GM21619 (cell line): ENCODE measurements at regions not wholly inside any gene's neighbourhood (a gene's known extent, or its start where the extent isn't known, plus 50 kb on each side); places are given as distances from the start of the nearest gene placed in this dataset.
"Not testable (repeated sequence)": the region's sequence is repeated elsewhere in the genome, so short reads cannot be mapped to it uniquely, and the experiment has no call there.

Experiments used
- ATAC-seq: cut with Tn5 transposase; IDR thresholded peaks from one replicate; pipeline ENCODE4 v1.9.1; 2021; ENCODE audit not compliant: unreplicated experiment

- ATAC-seq = no peak
Measured at GRCh38 chr15:46892621-46893160, 824.6 kb upstream of the SEMA6D start.

GRCh38 chr15:46894644-46895043 lies 822.7 kb upstream of the SEMA6D start:
- ATAC-seq = no peak

GRCh38 chr15:46897266-46897665 lies 820.0 kb upstream of the SEMA6D start:
- no peak for ATAC-seq

GRCh38 chr15:46901001-46901400 lies 816.3 kb upstream of the SEMA6D start:
- ATAC-seq = no peak

GRCh38 chr15:46917721-46918252 lies 799.5 kb upstream of the SEMA6D start:
- ATAC-seq = no peak

- ATAC-seq = no peak
Measured at GRCh38 chr15:46918462-46919140, 798.7 kb upstream of the SEMA6D start.

GRCh38 chr15:46921891-46922290 lies 795.4 kb upstream of the SEMA6D start:
- ATAC-seq = no peak

GRCh38 chr15:46930426-46930825 lies 786.9 kb upstream of the SEMA6D start:
- ATAC-seq = no peak

GRCh38 chr15:46933332-46933731 lies 784.0 kb upstream of the SEMA6D start:
- ATAC-seq = no peak

GRCh38 chr15:46934851-46935250 lies 782.5 kb upstream of the SEMA6D start:
- no peak for ATAC-seq

- no peak for ATAC-seq
Measured at GRCh38 chr15:46938169-46938568, 779.1 kb upstream of the SEMA6D start.

- ATAC-seq = no peak
Measured at GRCh38 chr15:46941241-46941640, 776.1 kb upstream of the SEMA6D start.

GRCh38 chr15:46946953-46947352 lies 770.4 kb upstream of the SEMA6D start:
- no peak for ATAC-seq

GRCh38 chr15:46955576-46955975 lies 761.7 kb upstream of the SEMA6D start:
- no peak for ATAC-seq

- no peak for ATAC-seq
Measured at GRCh38 chr15:46956456-46956855, 760.8 kb upstream of the SEMA6D start.

GRCh38 chr15:46956881-46957280 lies 760.4 kb upstream of the SEMA6D start:
- ATAC-seq = no peak

GRCh38 chr15:46960581-46960980 lies 756.7 kb upstream of the SEMA6D start:
- no peak for ATAC-seq

GRCh38 chr15:46961795-46962194 lies 755.5 kb upstream of the SEMA6D start:
- ATAC-seq = no peak

- not testable (repeated sequence) for ATAC-seq
Measured at GRCh38 chr15:46988055-46988454, 729.2 kb upstream of the SEMA6D start.

- ATAC-seq = no peak
Measured at GRCh38 chr15:46996359-46996758, 720.9 kb upstream of the SEMA6D start.

GRCh38 chr15:46997501-46997900 lies 719.8 kb upstream of the SEMA6D start:
- ATAC-seq = no peak

GRCh38 chr15:47003568-47003967 lies 713.7 kb upstream of the SEMA6D start:
- no peak for ATAC-seq

- no peak for ATAC-seq
Measured at GRCh38 chr15:47013446-47013845, 703.9 kb upstream of the SEMA6D start.
